SK-N-SH (cell line): ENCODE measurements at regions not wholly inside any gene's neighbourhood (a gene's known extent, or its start where the extent isn't known, plus 50 kb on each side); places are given as distances from the start of the nearest gene placed in this dataset.

Experiments
- CTCF ChIP-seq: fragments of 200-600 bp; sonication (generic); IDR thresholded peaks from 2 replicates; pipeline ENCODE4 v1.6.1; 2017; ENCODE audit warnings: antibody characterized with exemption, mild to moderate bottlenecking, moderate library complexity
- ELF1 ChIP-seq: IDR thresholded peaks from 2 replicates; pipeline ENCODE4 v1.4.0; 2012
- EP300 ChIP-seq, 2 experiments: IDR thresholded peaks; 2 replicates each; pipeline versions ENCODE4 v1.4.0 to v1.6.1; 2012; ENCODE audit warnings: borderline replicate concordance in 1 of 2, low read depth in 1 of 2, low read length in 1 of 2
- EZH2phosphoT487 ChIP-seq: fragments of 200-600 bp; sonication (generic); IDR thresholded peaks from 2 replicates; pipeline ENCODE4 v1.6.1; 2017; ENCODE audit warnings: low read depth, mixed run types, mild to moderate bottlenecking, antibody characterized with exemption, moderate library complexity, borderline replicate concordance
- GABPA ChIP-seq: IDR thresholded peaks from 2 replicates; pipeline ENCODE4 v1.4.0; 2012; ENCODE audit warnings: low read depth, mild to moderate bottlenecking
- JUND ChIP-seq: IDR thresholded peaks from 2 replicates; pipeline ENCODE4 v1.4.0; 2012
- NRF1 ChIP-seq: IDR thresholded peaks from 2 replicates; pipeline ENCODE4 v1.6.1; 2012; ENCODE audit warnings: low read depth, mild to moderate bottlenecking, low read length
- POLR2AphosphoS5 ChIP-seq: IDR thresholded peaks from 2 replicates; pipeline ENCODE4 v1.6.1; 2012; ENCODE audit warnings: low read depth, low read length
- RAD21 ChIP-seq: IDR thresholded peaks from 2 replicates; pipeline ENCODE4 v1.6.1; 2012; ENCODE audit warnings: mild to moderate bottlenecking, low read length
- REST ChIP-seq: IDR thresholded peaks from 2 replicates; pipeline ENCODE4 v1.6.1; 2012; ENCODE audit warnings: mild to moderate bottlenecking, low read depth, low read length, moderate library complexity
- RFX5 ChIP-seq: IDR thresholded peaks from 2 replicates; pipeline ENCODE4 v1.6.1; 2012; ENCODE audit warnings: mild to moderate bottlenecking, improper control_type of control experiment, low read length
- SMC3 ChIP-seq: IDR thresholded peaks from 2 replicates; pipeline ENCODE4 v1.6.1; 2012; ENCODE audit warnings: low read depth, low read length, improper control_type of control experiment
- YY1 ChIP-seq: IDR thresholded peaks from 2 replicates; pipeline ENCODE4 v1.4.0; 2012; ENCODE audit warnings: low read depth, mild to moderate bottlenecking

- TF ChIP-seq ELF1, result no peak
- TF ChIP-seq CTCF, result no peak
- no peak for TF ChIP-seq JUND
- TF ChIP-seq REST, result no peak
- TF ChIP-seq EP300 (IDR thresholded peaks at IDR 0.05; ENCODE audit: borderline replicate concordance in 1 of 2, low read depth in 1 of 2, low read length in 1 of 2), result no peak
- no peak for TF ChIP-seq GABPA
- no peak for TF ChIP-seq RAD21
- no peak for TF ChIP-seq POLR2AphosphoS5
- no peak for TF ChIP-seq NRF1
- TF ChIP-seq RFX5, result no peak
- no peak for TF ChIP-seq YY1
- TF ChIP-seq EZH2phosphoT487, result no peak
- TF ChIP-seq SMC3, result no peak
Measured at GRCh38 chr18:75660932-75661331, 233.4 kb upstream of the SMIM21 start.
